Left renal cortex interstitium (tissue), 4 donors: ENCODE measurements at regions not wholly inside any gene's neighbourhood (a gene's known extent, or its start where the extent isn't known, plus 50 kb on each side); places are given as distances from the start of the nearest gene placed in this dataset.

Experiments used
- DNase-seq, 4 donors: peaks; one replicate each; pipeline ENCODE4 v3.0.0-alpha.2; 2013; ENCODE audit warnings: low read depth in 4 of 4, low spot score in 2 of 4, missing footprints in 1 of 4

DNA sequence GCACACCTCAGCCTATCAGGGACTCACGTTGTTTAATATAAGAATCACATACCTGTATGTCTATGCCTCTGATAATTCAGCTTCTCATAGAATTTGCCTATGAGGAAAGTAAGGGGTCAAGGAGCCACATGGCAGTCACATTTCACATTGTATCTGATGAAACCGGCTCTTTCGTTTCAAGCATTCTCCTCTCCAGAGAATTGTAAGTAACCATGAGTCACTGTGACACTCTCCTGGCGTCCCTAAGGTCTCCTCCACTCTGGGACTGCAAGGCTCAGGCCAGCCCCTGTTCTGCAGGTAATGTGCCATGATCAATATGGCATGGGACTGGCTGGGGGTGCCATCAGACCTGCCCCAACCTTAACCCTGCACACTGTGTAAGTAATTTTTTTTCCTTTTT is 503.3 kb downstream of the COG6 start:
- no peak for DNase-seq

DNA sequence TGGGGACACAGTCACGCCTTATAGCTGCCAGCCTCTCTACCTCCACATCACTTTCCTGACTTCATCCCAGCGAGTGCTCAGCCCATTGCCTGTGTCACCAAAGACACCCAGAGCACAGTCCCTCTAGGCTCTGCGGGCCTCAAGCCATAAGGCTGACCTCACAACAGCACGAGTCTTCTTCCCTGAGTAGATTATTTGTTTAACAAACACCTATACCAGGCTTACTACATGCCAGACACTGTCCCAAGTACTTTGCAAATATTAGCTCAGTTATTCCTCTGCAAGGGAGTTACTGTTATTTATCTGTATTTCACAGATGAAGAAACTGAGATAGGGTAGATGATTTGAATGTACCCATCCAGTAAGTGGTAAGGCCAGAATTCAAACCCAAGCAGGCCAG is 504.3 kb downstream of the COG6 start:
- DNase-seq: no peak

- no peak for DNase-seq
Observed at GRCh38 chr13:40160618-40161350, 505.3 kb downstream of the COG6 start.

- DNase-seq: no peak
Observed at GRCh38 chr13:40161351-40161810, 505.1 kb downstream of the FOXO1 start.

DNA sequence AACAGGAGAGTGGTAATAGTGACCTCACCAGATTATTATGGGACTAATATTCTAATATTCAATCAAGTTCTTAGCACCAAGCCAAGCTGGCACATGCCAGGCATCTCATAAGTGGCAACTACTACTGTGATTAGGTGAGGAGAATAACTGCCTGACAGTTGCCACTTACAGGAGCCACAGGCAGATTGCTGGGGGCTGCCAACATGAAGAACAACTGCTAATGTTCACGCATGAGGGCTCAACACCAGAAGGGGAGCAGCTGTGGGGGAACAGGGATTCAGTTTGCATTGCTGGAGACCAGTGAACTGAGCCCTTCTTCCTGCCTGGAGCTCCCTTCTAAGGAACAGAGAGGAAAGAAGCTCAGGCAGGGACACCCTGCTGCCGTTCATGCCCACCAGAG is 504.5 kb downstream of the FOXO1 start:
- peak in 1 of 4 donors; percentile 53 for DNase-seq

- no peak for DNase-seq
Observed at GRCh38 chr13:40163066-40164000, 503.1 kb downstream of the FOXO1 start.

- DNase-seq: no peak
Observed at GRCh38 chr13:40164133-40164532, 502.3 kb downstream of the FOXO1 start.

GRCh38 chr13:40165316-40165932 is 501.0 kb downstream of the FOXO1 start:
- DNase-seq: no peak

DNA sequence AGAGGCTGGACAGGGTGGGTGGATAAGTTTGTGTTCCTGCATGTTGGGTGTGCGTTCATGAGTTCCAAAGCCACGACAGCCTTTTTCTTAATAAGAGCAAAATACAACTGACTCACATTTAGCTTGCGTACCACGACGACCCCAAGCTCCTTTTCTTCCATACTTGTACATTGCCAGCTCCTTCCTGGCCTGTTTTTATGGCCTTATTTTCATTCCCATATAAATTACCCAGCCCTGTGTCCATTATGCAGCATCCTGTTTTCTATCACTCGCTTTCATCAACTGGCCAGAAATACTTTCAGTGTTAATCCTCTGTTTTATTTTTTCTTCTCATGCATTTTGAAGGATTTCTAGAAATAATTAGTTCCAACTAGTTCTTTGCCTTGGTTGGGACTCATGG is 499.1 kb downstream of the FOXO1 start:
- no peak for DNase-seq

GRCh38 chr13:40168425-40169166 is 497.8 kb downstream of the FOXO1 start:
- no peak for DNase-seq

GRCh38 chr13:40169476-40169875 is 497.0 kb downstream of the FOXO1 start:
- no peak for DNase-seq

- DNase-seq: no peak
Observed at GRCh38 chr13:40170091-40170490, 496.4 kb downstream of the FOXO1 start.

GRCh38 chr13:40170982-40171381 is 495.5 kb downstream of the FOXO1 start:
- DNase-seq: no peak

- DNase-seq: no peak
Observed at GRCh38 chr13:40171566-40171965, 494.9 kb downstream of the FOXO1 start.

- no peak for DNase-seq
Observed at GRCh38 chr13:40172149-40172591, 494.3 kb downstream of the FOXO1 start.

DNA sequence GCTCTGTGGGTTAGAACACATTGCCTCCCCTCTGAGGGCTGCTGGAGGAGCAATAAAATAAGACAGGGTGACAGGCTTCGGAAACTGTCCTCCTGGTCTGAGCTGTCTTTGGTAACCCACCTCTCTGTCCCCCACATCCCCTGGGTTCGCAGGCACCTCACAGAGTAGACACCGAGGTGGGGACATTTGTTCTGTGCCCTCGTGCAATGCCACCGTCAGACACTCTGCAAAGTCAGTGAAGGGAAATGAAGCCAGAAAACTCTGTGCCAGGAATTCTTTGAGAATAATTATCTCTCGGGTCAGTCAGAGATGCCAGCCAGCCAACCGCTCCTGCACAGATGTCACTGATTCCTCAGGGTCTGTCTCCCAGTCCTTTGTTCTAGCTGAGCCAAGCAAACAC is 493.6 kb downstream of the FOXO1 start:
- DNase-seq: no peak

DNA sequence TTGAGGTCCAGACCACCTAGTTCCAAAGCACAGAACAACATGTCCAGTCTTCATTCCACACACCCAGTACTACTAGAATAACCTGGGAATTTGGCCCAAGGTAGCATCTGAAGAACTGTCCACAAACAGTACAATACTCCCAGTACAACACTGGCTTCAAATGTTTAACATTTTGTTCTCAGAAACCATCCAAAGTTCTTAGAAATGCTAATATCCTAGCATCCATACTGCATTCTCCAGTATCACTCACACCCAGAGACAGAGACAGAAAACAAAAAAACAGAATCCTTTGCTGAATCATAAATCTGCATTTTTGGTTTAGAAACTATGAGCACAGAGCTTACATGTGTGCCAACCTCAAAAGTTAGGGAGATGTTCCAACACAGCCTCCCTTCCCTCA is 490.8 kb downstream of the FOXO1 start:
- DNase-seq: no peak

- DNase-seq: no peak
Observed at GRCh38 chr13:40176242-40176641, 490.2 kb downstream of the FOXO1 start.

GRCh38 chr13:40178130-40178529 is 488.3 kb downstream of the FOXO1 start:
- no peak for DNase-seq

DNA sequence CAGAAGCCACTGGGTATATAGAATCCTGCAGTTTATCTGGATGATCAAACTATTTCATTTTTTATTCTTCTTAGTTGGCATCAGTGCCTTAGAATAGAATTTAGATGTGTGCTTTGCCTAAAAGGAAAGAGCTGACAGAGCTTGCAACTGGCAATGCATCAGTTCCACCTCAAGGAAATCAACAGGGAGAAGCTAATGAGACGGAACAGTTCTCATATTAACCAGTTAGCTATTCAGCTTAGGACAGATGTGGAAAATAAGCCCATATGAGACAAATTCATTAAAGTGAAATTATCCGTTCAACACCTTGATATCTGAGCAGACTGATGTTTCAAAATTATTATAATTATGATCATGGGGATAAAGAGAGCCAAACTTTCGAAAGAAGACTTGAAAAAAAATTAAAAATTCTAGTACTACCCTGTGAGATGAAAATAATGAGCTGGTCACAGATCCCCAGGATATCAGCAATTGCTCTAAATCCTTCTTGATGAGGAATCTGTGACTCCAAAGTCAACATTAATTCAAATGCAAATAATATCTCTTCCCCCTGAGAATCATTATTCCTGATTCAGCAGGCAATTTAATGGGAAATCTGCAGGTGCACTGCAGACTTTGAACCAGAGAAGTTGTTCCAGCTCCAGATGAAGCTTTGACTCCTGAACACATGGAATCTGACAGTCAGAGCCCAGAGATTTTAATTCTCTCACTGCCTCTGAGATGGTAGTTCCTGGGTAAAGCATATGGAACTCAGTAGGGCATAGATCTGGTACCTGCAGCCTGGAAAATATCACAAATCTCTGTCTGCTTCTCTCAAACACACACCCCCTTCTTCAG is 486.8 kb downstream of the FOXO1 start:
- DNase-seq: no peak
